SK-N-SH (cell line): ENCODE measurements at regions not wholly inside any gene's neighbourhood (a gene's known extent, or its start where the extent isn't known, plus 50 kb on each side); places are given as distances from the start of the nearest gene placed in this dataset.

Source experiments
- CTCF ChIA-PET: fragments of 300-600, 350-600 bp; formaldehyde crosslinking; extraction: SDS; loops from one replicate; lab custom pipeline; 2021; lab: Yijun Ruan, JAX
- POLR2A ChIA-PET: fragments of 350-600 bp; sonication (Branson Sonifier 250); formaldehyde crosslinking; extraction: SDS; loops from one replicate; lab custom pipeline; 2020; ENCODE audit warnings: antibody characterized with exemption, inconsistent platforms; lab: Yijun Ruan, JAX
- DNase-seq: peaks from one replicate; pipeline ENCODE4 v3.0.0; 2012
- H2AFZ ChIP-seq: fragments of 200-600 bp; sonication (generic); 2 replicates; pipeline ENCODE4 v1.8.1; 2016; ENCODE audit warnings: antibody characterized with exemption, mild to moderate bottlenecking, low read depth
- H3F3A ChIP-seq: fragments of 200-600 bp; sonication (generic); replicated peaks from 2 replicates; pipeline ENCODE3; 2016; ENCODE audit warnings: antibody characterized with exemption, mild to moderate bottlenecking; ENCODE audit not compliant: insufficient read depth
- H3K27ac ChIP-seq, 2 experiments: fragments of 200-500 bp in 1 of 2; fragments of 200-600 bp in 1 of 2; sonication (Bioruptor generic) in 1 of 2; sonication (generic), shearing (Covaris generic) in 1 of 2; 2 replicates each; pipeline versions ENCODE4 v1.5.1 to v1.6.1; 2014 to 2016; ENCODE audit warnings: low read depth in 2 of 2, inconsistent platforms in 1 of 2, low read length in 1 of 2, mild to moderate bottlenecking in 1 of 2, mixed read lengths in 1 of 2
- H3K27me3 ChIP-seq: fragments of 200-600 bp; sonication (generic), shearing (Covaris generic); 2 replicates; pipeline ENCODE4 v1.6.1; 2016; ENCODE audit warnings: mixed run types; ENCODE audit not compliant: insufficient read depth
- H3K36me3 ChIP-seq, 2 experiments: fragments of 200-500 bp in 1 of 2; fragments of 200-600 bp in 1 of 2; sonication (Bioruptor generic) in 1 of 2; sonication (generic) in 1 of 2; replicated peaks in 1 of 2; 2 replicates each; pipeline versions ENCODE3 to v1.5.1; 2014 to 2016; ENCODE audit warnings: low read length in 1 of 2, mild to moderate bottlenecking in 1 of 2; ENCODE audit not compliant: insufficient read depth in 2 of 2, control insufficient read depth in 1 of 2
- H3K4me1 ChIP-seq, 2 experiments: fragments of 200-500 bp in 1 of 2; fragments of 200-600 bp in 1 of 2; sonication (Bioruptor generic) in 1 of 2; sonication (generic), shearing (Covaris generic) in 1 of 2; 2 replicates each; pipeline versions ENCODE4 v1.5.1 to v1.6.1; 2014 to 2016; ENCODE audit warnings: low read depth in 1 of 2, low read length in 1 of 2, mixed run types in 1 of 2; ENCODE audit not compliant: insufficient read depth in 2 of 2, control insufficient read depth in 1 of 2
- H3K4me2 ChIP-seq: fragments of 200-600 bp; sonication (generic), shearing (Covaris generic); 2 replicates; pipeline ENCODE4 v1.6.1; 2017; ENCODE audit warnings: mixed run types
- H3K4me3 ChIP-seq, 2 experiments: fragments of 200-500 bp in 1 of 2; fragments of 200-600 bp in 1 of 2; sonication (Bioruptor generic) in 1 of 2; sonication (generic), shearing (Covaris generic) in 1 of 2; 2 replicates each; pipeline versions ENCODE4 v1.5.1 to v1.8.1; 2014 to 2016; ENCODE audit warnings: low read depth in 2 of 2, inconsistent platforms in 1 of 2, low read length in 1 of 2, mild to moderate bottlenecking in 1 of 2, mixed read lengths in 1 of 2, moderate library complexity in 1 of 2
- H3K79me2 ChIP-seq: fragments of 200-600 bp; sonication (generic); 2 replicates; pipeline ENCODE4 v1.8.1; 2017; ENCODE audit warnings: mild to moderate bottlenecking; ENCODE audit not compliant: insufficient read depth
- H3K9ac ChIP-seq: fragments of 200-600 bp; sonication (generic); 2 replicates; pipeline ENCODE4 v1.6.1; 2017; ENCODE audit warnings: mixed run types
- H3K9me2 ChIP-seq: fragments of 200-600 bp; sonication (generic); 2 replicates; pipeline ENCODE4 v1.6.1; 2017; ENCODE audit warnings: mixed run types
- H3K9me3 ChIP-seq: fragments of 200-600 bp; sonication (generic); 2 replicates; pipeline ENCODE4 v1.6.1; 2017; ENCODE audit warnings: mixed run types, mild to moderate bottlenecking, moderate library complexity
- H4K20me1 ChIP-seq: fragments of 200-600 bp; sonication (generic); 2 replicates; pipeline ENCODE4 v1.6.1; 2017; ENCODE audit warnings: mild to moderate bottlenecking, mixed run types; ENCODE audit not compliant: insufficient read depth
- CTCF ChIP-seq: fragments of 200-600 bp; sonication (generic); IDR thresholded peaks from 2 replicates; pipeline ENCODE4 v1.6.1; 2017; ENCODE audit warnings: antibody characterized with exemption, mild to moderate bottlenecking, moderate library complexity
- ELF1 ChIP-seq: IDR thresholded peaks from 2 replicates; pipeline ENCODE4 v1.4.0; 2012
- EZH2phosphoT487 ChIP-seq: fragments of 200-600 bp; sonication (generic); IDR thresholded peaks from 2 replicates; pipeline ENCODE4 v1.6.1; 2017; ENCODE audit warnings: low read depth, mixed run types, mild to moderate bottlenecking, antibody characterized with exemption, moderate library complexity, borderline replicate concordance
- FOSL2 ChIP-seq: IDR thresholded peaks from 2 replicates; pipeline ENCODE4 v1.4.0; 2012; ENCODE audit warnings: low read depth, mild to moderate bottlenecking, moderate library complexity, borderline replicate concordance
- GATA2 ChIP-seq: sonication (generic); formaldehyde crosslinking; IDR thresholded peaks from 2 replicates; pipeline ENCODE4 v1.5.0; 2020; ENCODE audit warnings: mild to moderate bottlenecking, missing genetic modification reagents
- MEF2A ChIP-seq: IDR thresholded peaks from 2 replicates; pipeline ENCODE4 v1.4.0; 2012; ENCODE audit warnings: low read depth, borderline replicate concordance
- NFIC ChIP-seq: IDR thresholded peaks from 2 replicates; pipeline ENCODE4 v1.4.0; 2012; ENCODE audit warnings: borderline replicate concordance
- PBX3 ChIP-seq: IDR thresholded peaks from 2 replicates; pipeline ENCODE4; 2012
- POLR2AphosphoS5 ChIP-seq: IDR thresholded peaks from 2 replicates; pipeline ENCODE4 v1.6.1; 2012; ENCODE audit warnings: low read depth, low read length
- RAD21 ChIP-seq: IDR thresholded peaks from 2 replicates; pipeline ENCODE4 v1.6.1; 2012; ENCODE audit warnings: mild to moderate bottlenecking, low read length
- RFX5 ChIP-seq: IDR thresholded peaks from 2 replicates; pipeline ENCODE4 v1.6.1; 2012; ENCODE audit warnings: mild to moderate bottlenecking, improper control_type of control experiment, low read length
- RXRA ChIP-seq: IDR thresholded peaks from 2 replicates; pipeline ENCODE4 v1.4.0; 2012; ENCODE audit warnings: low read depth, mild to moderate bottlenecking, borderline replicate concordance
- USF2 ChIP-seq: fragments of 150-350 bp; IDR thresholded peaks from 2 replicates; pipeline ENCODE4 v1.6.1; 2017; ENCODE audit warnings: antibody characterized with exemption, low read length, low read depth, borderline replicate concordance
- YY1 ChIP-seq: IDR thresholded peaks from 2 replicates; pipeline ENCODE4 v1.4.0; 2012; ENCODE audit warnings: low read depth, mild to moderate bottlenecking
- ZBTB33 ChIP-seq: IDR thresholded peaks from 2 replicates; pipeline ENCODE4 v1.4.0; 2012; ENCODE audit warnings: low read depth, borderline replicate concordance
- WGBS: methylation state at CpG from one replicate; pipeline ENCODE4 v1.1.6; 2017; ENCODE audit warnings: low lambda C conversion rate; 5-methylcytosine and 5-hydroxymethylcytosine counted together

GRCh38 chr3:66738625-66739365 is 238.0 kb upstream of the LRIG1 start:
- ChIA-PET POLR2A (no interaction called here), CTCF (no interaction called here)
- Histone ChIP-seq H4K20me1 (no peaks in the 10 kb centered on the region), H3K9me3 (no peaks in the 10 kb centered on the region), H3K9ac (no peak overlapping the region), H3K9me2 (no peaks in the 10 kb centered on the region), H3F3A (no peaks in the 10 kb centered on the region), H3K27ac (no peak overlapping the region), H3K4me2 (no peak overlapping the region), H3K4me3 (no peak overlapping the region), H2AFZ (no peak overlapping the region), H3K36me3 (no peaks in the 10 kb centered on the region), H3K4me1 (no peaks in the 10 kb centered on the region), H3K79me2 (no peaks in the 10 kb centered on the region), H3K27me3 (no peaks in the 10 kb centered on the region)
- 45% methylated on average over 7 of the region's 7 CpGs for WGBS
- DNase-seq = no peak
- TF ChIP-seq EZH2phosphoT487 (no peak), GATA2 (CRISPR knock-in tag) (no peak), POLR2AphosphoS5 (no peak), CTCF (no peak), NFIC (no peak), ELF1 (no peak), PBX3 (no peak)

- H3K4me1 ChIP-seq = no peaks in the 10 kb centered on the region; a peak in 1 of 4 replicates
- 36% methylated on average over 4 of the region's 4 CpGs for WGBS
- no peak overlapping the region for H3K27ac ChIP-seq
- H3K9ac ChIP-seq = no peak overlapping the region
- no peak overlapping the region for H2AFZ ChIP-seq
- no peaks in the 10 kb centered on the region for H3K79me2 ChIP-seq
- TF ChIP-seq POLR2AphosphoS5 = no peak
- TF ChIP-seq EZH2phosphoT487 = no peak
- no peak for TF ChIP-seq MEF2A
- TF ChIP-seq FOSL2 = no peak
- TF ChIP-seq RAD21 = no peak
- TF ChIP-seq ZBTB33 = no peak
- TF ChIP-seq USF2 = no peak
- no peak for TF ChIP-seq ELF1
- no peak for TF ChIP-seq RFX5
- no peak for TF ChIP-seq YY1
- no peak for TF ChIP-seq PBX3
- TF ChIP-seq RXRA = no peak
- TF ChIP-seq GATA2 (CRISPR knock-in tag) = no peak
- no peak for DNase-seq
- H3K27me3 ChIP-seq = no peaks in the 10 kb centered on the region
- no peak overlapping the region for H3K4me2 ChIP-seq
- ChIA-PET CTCF (no interaction called here), POLR2A (no interaction called here)
- no peaks in the 10 kb centered on the region for H3F3A ChIP-seq
- H3K9me2 ChIP-seq = no peaks in the 10 kb centered on the region
- H3K9me3 ChIP-seq = no peaks in the 10 kb centered on the region
- H3K36me3 ChIP-seq = no peaks in the 10 kb centered on the region
- no peaks in the 10 kb centered on the region for H4K20me1 ChIP-seq
- no peak overlapping the region for H3K4me3 ChIP-seq
Measured at GRCh38 chr3:66740260-66740659, 239.4 kb upstream of the LRIG1 start.
